Transverse colon (tissue), 4 donors: ENCODE measurements at regions not wholly inside any gene's neighbourhood (a gene's known extent, or its start where the extent isn't known, plus 50 kb on each side); places are given as distances from the start of the nearest gene placed in this dataset.

Experiments
- DNase-seq: peaks from one replicate; pipeline ENCODE4 v3.0.0-alpha.2; 2019
- H3K27ac ChIP-seq, 4 donors: fragments of 200-600 bp; sonication (generic); 2 replicates each; pipeline ENCODE4 v1.5.1; 2016 to 2018; ENCODE audit warnings: inconsistent platforms in 4 of 4
- H3K27me3 ChIP-seq: fragments of 200-600 bp; sonication (generic); 2 replicates; pipeline ENCODE4 v1.5.1; 2017; ENCODE audit warnings: inconsistent platforms
- H3K36me3 ChIP-seq, 4 donors: fragments of 200-600 bp; sonication (generic); 2 replicates each; pipeline ENCODE4 v1.5.1; 2017 to 2019; ENCODE audit warnings: inconsistent platforms in 4 of 4
- H3K4me1 ChIP-seq, 4 donors: fragments of 200-600 bp; sonication (generic); 2 replicates each; pipeline ENCODE4 v1.5.1; 2017 to 2020; ENCODE audit warnings: inconsistent platforms in 4 of 4
- H3K4me3 ChIP-seq, 4 donors: fragments of 200-600 bp; sonication (generic); 1 replicate in 1 of 4; 2 replicates in 3 of 4; pipeline versions ENCODE4 v1.5.1 to v1.6.1; 2017 to 2019; ENCODE audit warnings: inconsistent platforms in 4 of 4
- H3K9me3 ChIP-seq, 2 donors: fragments of 200-600 bp; sonication (generic); 2 replicates each; pipeline ENCODE4 v1.5.1; 2017 to 2019; ENCODE audit warnings: inconsistent platforms in 2 of 2
- EP300 ChIP-seq: sonication (generic); formaldehyde crosslinking; IDR thresholded peaks from one replicate; pipeline ENCODE4 v1.6.1; 2017; ENCODE audit warnings: antibody characterized with exemption, low read depth
- POLR2A ChIP-seq: fragments of 450-650 bp; IDR thresholded peaks from one replicate; pipeline ENCODE4 v1.6.1; 2016; ENCODE audit warnings: antibody characterized with exemption, mild to moderate bottlenecking, moderate library complexity
- POLR2AphosphoS5 ChIP-seq, 3 donors: sonication (generic); formaldehyde crosslinking; IDR thresholded peaks; one replicate each; pipeline ENCODE4 v1.6.1; 2016; ENCODE audit warnings: antibody characterized with exemption in 3 of 3
- WGBS, 2 donors: methylation state at CpG; one replicate each; pipeline ENCODE4 v1.1.5; 2018; ENCODE audit warnings: low coverage in 1 of 2; 5-methylcytosine and 5-hydroxymethylcytosine counted together
- in situ Hi-C, 4 donors: fragments of 200-750 bp; cut with MboI; loops; one replicate each; pipeline versions ENCODE4 v1.15.0 to v1.15.1; 2017; ENCODE audit warnings: low sequenced_read_pairs in 3 of 4, low pct_ligation_motif_present in 1 of 4, low pct_unique_long_range_greater_than_20kb in 1 of 4
- intact Hi-C: fragments of 100-400 bp; cut with DNase I; formaldehyde crosslinking; loops from one replicate; pipeline ENCODE4 v1.15.1; 2023; ENCODE audit warnings: low total_unique reads
- TF ChIP-seq, protein P1 (sequence below), 5 experiments: fragments of 200-600 bp in 3 of 5; fragments of 450-650 bp in 2 of 5; sonication (generic) in 3 of 5; IDR thresholded peaks; 1 replicate in 2 of 5; 2 replicates in 3 of 5; pipeline ENCODE4 v1.5.1; 2016 to 2017; ENCODE audit warnings: antibody characterized with exemption in 5 of 5, inconsistent platforms in 3 of 5, mild to moderate bottlenecking in 2 of 5, moderate library complexity in 1 of 5

DNA sequence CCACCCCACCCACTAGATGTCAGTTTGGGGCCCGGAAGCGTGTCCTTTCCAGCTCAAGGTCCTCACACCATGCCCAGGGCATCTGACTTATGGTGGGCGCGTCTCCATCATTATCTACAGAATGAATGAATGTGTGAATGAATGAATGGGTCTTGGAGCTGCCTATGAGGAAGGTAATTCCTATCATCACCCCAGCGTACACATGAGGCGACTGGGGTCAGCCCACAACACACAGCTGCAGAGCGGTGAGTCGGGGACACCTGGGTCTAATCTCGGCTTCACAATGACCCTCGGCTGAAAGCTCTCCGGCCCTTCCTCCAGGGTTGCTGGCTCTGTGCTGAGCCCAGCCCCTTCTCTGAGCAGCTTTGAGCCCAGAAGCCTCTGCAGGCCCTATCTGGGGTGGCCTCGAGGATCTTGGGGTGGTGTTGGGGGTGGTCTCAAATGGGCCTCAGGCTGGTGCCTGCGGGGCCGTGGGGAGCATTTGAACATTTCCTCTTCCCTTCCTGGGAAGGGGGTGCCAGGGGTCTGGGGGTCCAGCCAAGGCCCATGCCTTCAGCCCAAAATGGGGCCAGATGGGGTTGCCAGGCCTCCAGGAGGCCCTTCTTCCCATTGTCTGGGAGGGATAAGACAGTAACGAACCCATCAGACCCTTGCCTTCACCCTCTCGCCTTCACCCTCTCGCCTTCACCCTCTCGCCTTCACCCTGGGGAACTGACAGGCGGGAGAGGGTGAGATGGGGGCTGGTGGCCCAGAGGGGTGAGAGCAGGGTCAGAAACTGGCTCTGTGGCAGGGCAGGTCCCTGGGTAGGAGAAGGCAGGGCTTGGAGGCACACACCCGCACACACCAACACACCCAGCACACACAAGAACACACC, 82.4 kb downstream of the MYEOV start:
- H3K4me1 ChIP-seq: peaks cover 14 to 40% (median 32%) of the 10 kb centered on the region in 4 donors
- intact Hi-C loops (no loop called here), in situ Hi-C loops (no loop called here)
- no peak for TF ChIP-seq POLR2A
- no peak for TF ChIP-seq POLR2AphosphoS5 (IDR thresholded peaks at IDR 0.05)
- no peak for TF ChIP-seq EP300
- TF ChIP-seq, protein P1, sequence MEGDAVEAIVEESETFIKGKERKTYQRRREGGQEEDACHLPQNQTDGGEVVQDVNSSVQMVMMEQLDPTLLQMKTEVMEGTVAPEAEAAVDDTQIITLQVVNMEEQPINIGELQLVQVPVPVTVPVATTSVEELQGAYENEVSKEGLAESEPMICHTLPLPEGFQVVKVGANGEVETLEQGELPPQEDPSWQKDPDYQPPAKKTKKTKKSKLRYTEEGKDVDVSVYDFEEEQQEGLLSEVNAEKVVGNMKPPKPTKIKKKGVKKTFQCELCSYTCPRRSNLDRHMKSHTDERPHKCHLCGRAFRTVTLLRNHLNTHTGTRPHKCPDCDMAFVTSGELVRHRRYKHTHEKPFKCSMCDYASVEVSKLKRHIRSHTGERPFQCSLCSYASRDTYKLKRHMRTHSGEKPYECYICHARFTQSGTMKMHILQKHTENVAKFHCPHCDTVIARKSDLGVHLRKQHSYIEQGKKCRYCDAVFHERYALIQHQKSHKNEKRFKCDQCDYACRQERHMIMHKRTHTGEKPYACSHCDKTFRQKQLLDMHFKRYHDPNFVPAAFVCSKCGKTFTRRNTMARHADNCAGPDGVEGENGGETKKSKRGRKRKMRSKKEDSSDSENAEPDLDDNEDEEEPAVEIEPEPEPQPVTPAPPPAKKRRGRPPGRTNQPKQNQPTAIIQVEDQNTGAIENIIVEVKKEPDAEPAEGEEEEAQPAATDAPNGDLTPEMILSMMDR (IDR thresholded peaks at IDR 0.05): no peak
- no peaks in the 10 kb centered on the region for H3K27me3 ChIP-seq
- H3K36me3 ChIP-seq: no peaks in the 10 kb centered on the region
- 77% methylated on average over 20 of the region's 20 CpGs; no CpG with 5 or more reads in 1 of the 2 donors for WGBS, 2 donors
- H3K4me3 ChIP-seq: no peak overlapping the region
- no peaks in the 10 kb centered on the region for H3K9me3 ChIP-seq
- peak overlapping the region in 2 of 4 donors; percentile 25 to 34 for H3K27ac ChIP-seq
- DNase-seq: peak; percentile 55

DNA sequence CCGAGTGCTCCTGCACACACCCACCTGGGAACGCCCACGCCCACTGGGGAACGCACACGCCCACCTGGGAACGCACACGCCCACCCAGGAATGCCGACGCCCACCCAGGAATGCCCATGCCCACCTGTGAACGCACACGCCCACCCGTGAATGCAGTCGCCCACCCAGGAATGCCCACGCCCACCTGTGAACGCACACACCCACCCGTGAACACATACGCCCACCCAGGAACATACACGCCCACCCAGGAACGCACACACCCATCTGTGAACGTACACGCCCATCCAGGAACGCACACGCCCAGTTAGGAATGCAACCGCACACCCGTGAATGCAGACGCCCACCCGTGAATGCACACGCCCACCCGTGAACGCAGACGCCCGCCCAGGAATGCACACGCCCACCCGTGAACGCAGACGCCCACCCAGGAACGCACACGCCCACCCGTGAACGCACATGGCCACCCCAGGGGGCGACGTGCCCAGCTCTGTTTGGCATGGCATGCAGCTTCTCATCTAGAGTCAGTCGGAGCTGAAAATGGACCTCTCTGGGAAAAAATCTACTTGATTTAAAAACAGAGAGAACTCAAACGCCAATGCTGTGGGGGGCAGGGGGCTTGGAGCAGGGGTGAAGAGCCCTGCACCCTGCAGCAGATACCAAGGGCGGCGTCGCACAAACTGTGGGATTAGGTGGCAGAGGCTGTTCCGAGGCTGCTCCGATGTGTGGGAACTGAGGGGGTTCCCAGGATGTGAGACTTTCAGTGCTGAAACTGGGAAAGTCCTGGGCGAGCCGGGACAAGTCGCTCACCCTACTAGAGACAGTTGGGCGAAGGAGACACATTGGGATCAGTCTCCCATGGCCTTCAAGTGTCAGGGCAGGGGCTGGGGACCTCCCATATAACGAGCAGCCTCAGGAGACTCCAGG, 83.3 kb downstream of the MYEOV start:
- no peak overlapping the region for H3K4me3 ChIP-seq
- H3K27ac ChIP-seq: peak overlapping the region in 2 of 4 donors; percentile 25 to 34
- H3K27me3 ChIP-seq: no peaks in the 10 kb centered on the region
- DNase-seq: no peak
- in situ Hi-C loops (no loop called here), intact Hi-C loops (no loop called here)
- peaks cover 14 to 40% (median 32%) of the 10 kb centered on the region in 4 donors for H3K4me1 ChIP-seq
- H3K9me3 ChIP-seq: no peaks in the 10 kb centered on the region
- no peaks in the 10 kb centered on the region for H3K36me3 ChIP-seq
- TF ChIP-seq POLR2A (no peak), EP300 (no peak), POLR2AphosphoS5 (IDR thresholded peaks at IDR 0.05) (no peak)
- TF ChIP-seq, protein P1 (IDR thresholded peaks at IDR 0.05): no peak
- WGBS, 2 donors: 50 to 52% methylated on average over 10 to 54 of the region's 54 CpGs

DNA sequence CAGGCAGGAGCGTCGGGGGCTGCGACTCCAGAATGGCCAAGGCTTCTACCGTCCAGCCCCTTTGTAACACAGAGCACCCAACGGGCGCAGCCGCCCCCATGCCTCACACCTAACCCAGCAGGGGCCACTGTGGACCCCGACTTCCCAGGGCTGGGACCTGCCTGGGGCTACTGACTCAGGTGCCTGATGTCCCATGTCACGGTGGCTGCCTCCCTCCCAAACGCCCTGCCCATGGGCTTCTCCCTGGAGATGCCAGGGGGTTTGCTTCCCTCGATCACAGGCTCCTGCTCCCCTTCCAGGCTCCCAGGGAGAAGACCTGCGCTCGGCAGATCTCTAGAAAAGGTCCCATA, 84.0 kb downstream of the MYEOV start:
- Histone ChIP-seq H3K4me1 (peaks cover 14 to 40% (median 32%) of the 10 kb centered on the region in 4 donors), H3K27ac (peak overlapping the region in 1 of 4 donors; percentile 23), H3K9me3 (no peaks in the 10 kb centered on the region), H3K36me3 (no peaks in the 10 kb centered on the region), H3K4me3 (no peak overlapping the region), H3K27me3 (no peaks in the 10 kb centered on the region)
- DNase-seq: no peak
- 82% methylated on average over 13 of the region's 13 CpGs; no CpG with 5 or more reads in 1 of the 2 donors for WGBS, 2 donors
- intact Hi-C loops: no loop called here
- TF ChIP-seq POLR2A (no peak), EP300 (no peak), POLR2AphosphoS5 (IDR thresholded peaks at IDR 0.05) (no peak)
- TF ChIP-seq, protein P1 (IDR thresholded peaks at IDR 0.05): no peak
- in situ Hi-C loops: no loop called here
